ENCODE measurements at regions not wholly inside any gene's neighbourhood (a gene's known extent, or its start where the extent isn't known, plus 50 kb on each side); places are given as distances from the start of the nearest gene placed in this dataset.

DNA sequence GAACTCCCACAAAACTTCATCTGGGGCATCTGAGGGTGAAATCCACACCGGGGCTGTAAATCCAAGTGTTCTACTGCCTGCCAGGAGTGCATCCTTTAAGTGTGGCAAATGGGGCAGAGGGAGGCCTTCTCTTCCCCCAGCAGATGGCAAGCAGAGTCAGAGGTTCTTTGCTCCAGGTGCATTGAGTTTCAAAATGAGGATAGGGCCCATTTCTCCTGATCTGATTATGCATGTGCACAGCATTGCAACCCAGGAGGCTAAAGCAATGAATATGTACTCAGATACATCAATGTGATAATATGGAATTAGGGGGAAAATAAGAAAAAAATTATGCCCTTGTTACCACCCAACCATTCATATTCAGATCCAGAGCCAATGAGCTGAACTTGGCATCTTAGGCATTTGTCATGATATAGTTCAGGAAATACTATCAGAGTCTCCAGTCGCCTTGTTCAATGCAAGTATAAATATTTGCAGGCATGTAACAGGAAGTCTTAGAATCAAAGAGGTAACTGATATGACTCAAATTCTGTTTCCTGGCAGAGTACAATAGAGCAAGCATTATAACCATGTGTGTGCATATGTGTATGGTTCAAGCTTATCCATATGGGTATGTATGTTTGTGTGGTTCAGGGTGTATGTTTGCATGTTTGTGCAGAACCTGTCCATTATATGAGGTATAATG, 473.8 kb upstream of the PKN2 start:
- no peak overlapping the region for H3K4me3 ChIP-seq (ENCODE audit: low read depth, low read length)
- TF ChIP-seq, protein P1, sequence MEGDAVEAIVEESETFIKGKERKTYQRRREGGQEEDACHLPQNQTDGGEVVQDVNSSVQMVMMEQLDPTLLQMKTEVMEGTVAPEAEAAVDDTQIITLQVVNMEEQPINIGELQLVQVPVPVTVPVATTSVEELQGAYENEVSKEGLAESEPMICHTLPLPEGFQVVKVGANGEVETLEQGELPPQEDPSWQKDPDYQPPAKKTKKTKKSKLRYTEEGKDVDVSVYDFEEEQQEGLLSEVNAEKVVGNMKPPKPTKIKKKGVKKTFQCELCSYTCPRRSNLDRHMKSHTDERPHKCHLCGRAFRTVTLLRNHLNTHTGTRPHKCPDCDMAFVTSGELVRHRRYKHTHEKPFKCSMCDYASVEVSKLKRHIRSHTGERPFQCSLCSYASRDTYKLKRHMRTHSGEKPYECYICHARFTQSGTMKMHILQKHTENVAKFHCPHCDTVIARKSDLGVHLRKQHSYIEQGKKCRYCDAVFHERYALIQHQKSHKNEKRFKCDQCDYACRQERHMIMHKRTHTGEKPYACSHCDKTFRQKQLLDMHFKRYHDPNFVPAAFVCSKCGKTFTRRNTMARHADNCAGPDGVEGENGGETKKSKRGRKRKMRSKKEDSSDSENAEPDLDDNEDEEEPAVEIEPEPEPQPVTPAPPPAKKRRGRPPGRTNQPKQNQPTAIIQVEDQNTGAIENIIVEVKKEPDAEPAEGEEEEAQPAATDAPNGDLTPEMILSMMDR (IDR thresholded peaks at IDR 0.05; ENCODE audit: insufficient read depth, low read depth, low read length, missing control alignments), result no peak
- no peak for DNase-seq (ENCODE audit: low read depth)

DNA sequence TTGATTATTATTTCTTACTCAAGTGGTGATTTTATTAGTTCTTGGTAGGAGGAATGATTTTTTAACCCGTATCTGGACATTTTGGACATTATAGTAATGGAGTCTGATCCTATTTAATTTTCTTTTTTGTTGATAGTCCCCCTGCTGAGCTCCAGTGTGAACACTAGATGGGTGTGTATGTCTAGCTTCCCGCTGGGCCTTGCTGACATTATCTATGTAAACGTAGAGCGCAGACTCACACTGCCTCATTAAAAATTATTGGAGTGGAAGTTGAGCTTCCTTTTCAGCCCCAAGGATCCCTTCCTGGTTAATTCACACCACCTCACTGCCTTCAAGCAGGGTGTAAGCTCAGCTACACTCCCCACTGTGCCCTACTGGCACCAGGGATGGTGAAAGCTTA, 467.6 kb upstream of the PKN2 start:
- H3K4me3 ChIP-seq (ENCODE audit: low read depth, low read length), result no peak overlapping the region
- no peak for DNase-seq (ENCODE audit: low read depth)
- TF ChIP-seq, protein P1 (IDR thresholded peaks at IDR 0.05; ENCODE audit: insufficient read depth, low read depth, low read length, missing control alignments), result no peak

DNA sequence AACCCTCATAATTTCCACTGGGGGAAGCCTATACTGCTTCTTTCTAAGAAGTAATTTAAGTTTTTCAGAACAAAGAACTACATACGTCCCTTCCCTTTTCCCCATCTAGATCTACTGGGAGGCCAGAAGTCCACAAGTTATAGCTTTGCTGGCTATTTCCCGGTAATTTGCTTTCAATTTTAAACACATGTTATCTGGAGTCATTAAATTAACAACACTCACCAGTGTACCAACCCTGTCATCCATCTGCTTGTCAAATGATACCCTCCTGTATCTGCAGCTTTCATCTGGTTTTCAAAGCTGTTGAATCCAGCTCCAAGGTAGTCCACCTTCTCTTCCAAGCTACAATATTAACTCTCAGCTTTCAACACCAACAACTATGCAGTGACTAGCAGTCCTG, 466.7 kb upstream of the PKN2 start:
- TF ChIP-seq, protein P1 (IDR thresholded peaks at IDR 0.05; ENCODE audit: insufficient read depth, low read depth, low read length, missing control alignments), result no peak
- no peak overlapping the region for H3K4me3 ChIP-seq (ENCODE audit: low read depth, low read length)
- no peak for DNase-seq (ENCODE audit: low read depth)

DNA sequence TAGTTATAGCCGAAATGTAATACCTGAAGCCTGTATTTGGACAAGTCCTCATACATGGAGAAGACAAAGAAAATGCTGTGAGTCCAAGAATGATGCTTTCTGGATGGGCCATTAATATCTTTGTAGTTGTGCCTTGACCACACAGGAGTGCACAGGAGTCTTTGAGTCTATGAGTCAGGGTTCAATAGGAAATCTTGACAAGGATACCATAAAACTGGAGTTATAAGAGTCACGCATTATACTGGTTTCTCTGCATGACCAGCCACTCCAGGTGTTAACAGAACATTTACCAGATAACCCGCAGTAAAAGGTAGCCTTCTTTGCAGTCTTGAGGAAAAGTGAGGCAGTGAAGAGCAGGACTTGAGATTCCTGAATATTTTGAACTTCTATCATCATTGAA, 464.6 kb upstream of the PKN2 start:
- no peak overlapping the region for H3K4me3 ChIP-seq (ENCODE audit: low read depth, low read length)
- TF ChIP-seq, protein P1 (IDR thresholded peaks at IDR 0.05; ENCODE audit: insufficient read depth, low read depth, low read length, missing control alignments), result no peak
- no peak for DNase-seq (ENCODE audit: low read depth)

DNA sequence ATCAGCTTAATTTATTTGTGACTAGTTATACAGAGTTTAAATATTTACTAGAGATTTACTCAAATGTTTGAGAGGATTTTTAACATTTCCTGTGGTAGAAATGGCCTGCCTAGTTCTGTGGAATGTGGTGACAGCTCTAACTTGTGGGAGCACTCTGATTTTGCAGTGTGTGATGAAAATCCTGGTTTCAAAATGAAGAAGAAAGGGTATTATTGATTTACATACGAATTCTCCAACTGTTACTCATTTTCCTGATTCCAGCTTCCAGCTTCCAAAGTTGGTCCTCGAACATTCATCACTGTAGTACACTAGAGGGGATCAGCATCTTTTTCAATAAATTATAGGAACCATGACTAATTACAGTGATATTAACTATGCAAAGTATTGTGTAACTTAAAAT, 462.7 kb upstream of the PKN2 start:
- H3K4me3 ChIP-seq (ENCODE audit: low read depth, low read length), result no peak overlapping the region
- no peak for DNase-seq (ENCODE audit: low read depth)
- TF ChIP-seq, protein P1 (IDR thresholded peaks at IDR 0.05; ENCODE audit: insufficient read depth, low read depth, low read length, missing control alignments), result no peak

DNA sequence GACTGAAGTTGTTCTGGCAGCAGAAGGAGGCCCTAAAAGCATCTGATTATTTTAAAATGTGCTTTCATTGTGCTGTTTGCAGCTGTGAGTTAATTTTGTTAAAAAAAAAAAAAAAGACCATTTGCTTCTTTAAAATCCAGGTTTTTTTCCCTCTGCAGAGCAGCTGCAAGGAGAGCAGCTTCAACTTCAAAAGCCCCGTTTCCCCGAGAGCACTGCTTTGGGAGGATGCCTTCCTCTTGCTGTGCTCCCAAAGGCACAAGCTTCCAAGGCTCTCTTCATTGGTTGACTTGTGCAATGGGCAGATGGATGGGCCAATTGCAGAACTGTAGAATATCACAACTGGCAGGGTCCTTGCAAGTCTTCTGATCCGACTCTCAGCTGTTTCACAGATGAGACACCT, 459.2 kb upstream of the PKN2 start:
- H3K4me3 ChIP-seq (ENCODE audit: low read depth, low read length), result no peak overlapping the region
- no peak for DNase-seq (ENCODE audit: low read depth)
- TF ChIP-seq, protein P1 (IDR thresholded peaks at IDR 0.05; ENCODE audit: insufficient read depth, low read depth, low read length, missing control alignments), result no peak

DNA sequence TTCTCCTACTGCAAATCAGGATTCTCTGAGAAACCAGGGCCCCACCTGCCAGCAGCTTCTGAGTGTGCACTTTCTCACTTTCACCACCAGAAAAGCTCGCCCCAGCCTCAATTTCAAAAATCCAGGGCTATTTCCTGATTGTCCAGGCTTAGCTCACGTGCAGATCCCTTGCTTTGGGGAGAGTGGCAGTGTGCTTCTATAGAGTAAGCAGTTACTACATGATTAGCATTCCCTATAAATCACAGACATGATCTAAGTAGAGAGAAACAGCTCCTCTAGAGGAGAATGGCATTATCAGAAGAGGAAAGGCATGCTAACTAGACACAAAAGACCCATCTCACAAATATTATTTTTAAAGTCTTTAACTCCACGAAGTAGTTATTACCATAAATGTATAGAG, 456.0 kb upstream of the PKN2 start:
- no peak for DNase-seq (ENCODE audit: low read depth)
- TF ChIP-seq, protein P1 (IDR thresholded peaks at IDR 0.05; ENCODE audit: insufficient read depth, low read depth, low read length, missing control alignments), result no peak

More for the DNA sequence above, 456.0 kb upstream of the PKN2 start:
- no peak overlapping the region for H3K4me3 ChIP-seq (ENCODE audit: low read depth, low read length)
